Panc1 (cell line): ENCODE measurements at regions not wholly inside any gene's neighbourhood (a gene's known extent, or its start where the extent isn't known, plus 50 kb on each side); places are given as distances from the start of the nearest gene placed in this dataset.
"Not testable (repeated sequence)": the region's sequence is repeated elsewhere in the genome, so short reads cannot be mapped to it uniquely, and the experiment has no call there.

Source experiments
- ATAC-seq: fragments of 200-7000 bp; cut with Tn5 transposase; 2 replicates; pipeline ENCODE4 v1.9.1; 2020; ENCODE audit warnings: mild to moderate bottlenecking, moderate library complexity
- BruUV-seq: library from RNA; stranded (reverse); fragments of 400-500 nt; replicated peaks from 2 replicates; lab custom pipeline; 2021; lab: Mats Ljungman, UMichigan
- CTCF ChIA-PET: fragments of 300-600 bp; sonication (Branson Sonifier 250); formaldehyde crosslinking; loops from one replicate; lab custom pipeline; 2022; ENCODE audit warnings: antibody characterized with exemption; lab: Charles Lee
- POLR2A ChIA-PET: fragments of 300-600 bp; sonication (Branson Sonifier 250); formaldehyde crosslinking; loops from one replicate; lab custom pipeline; 2022; ENCODE audit warnings: antibody characterized with exemption; lab: Charles Lee
- DNase-seq: peaks from one replicate; pipeline ENCODE4 v3.0.0-alpha.2; 2010; ENCODE audit warnings: low read depth, low spot score
- H3K27ac ChIP-seq: 2 replicates; pipeline ENCODE4 v1.5.1; 2011; ENCODE audit warnings: mild to moderate bottlenecking, low read length, inconsistent platforms
- H3K27me3 ChIP-seq: fragments of 200-500 bp; sonication (Bioruptor generic); 2 replicates; pipeline ENCODE4 v1.6.0; 2014; ENCODE audit warnings: low read length, inconsistent platforms; ENCODE audit not compliant: control insufficient read depth, insufficient read depth
- H3K36me3 ChIP-seq: fragments of 200-500 bp; sonication (Bioruptor generic); 2 replicates; pipeline ENCODE4 v1.5.1; 2014; ENCODE audit warnings: inconsistent platforms, mild to moderate bottlenecking, low read length, moderate library complexity; ENCODE audit not compliant: control insufficient read depth, insufficient read depth
- H3K4me1 ChIP-seq: 2 replicates; pipeline ENCODE4 v1.5.1; 2011; ENCODE audit warnings: inconsistent platforms, mild to moderate bottlenecking, low read length, moderate library complexity; ENCODE audit not compliant: control insufficient read depth, insufficient read depth
- H3K4me3 ChIP-seq, 2 experiments: 2 replicates each; pipeline ENCODE4 v1.5.1; 2011 to 2012; ENCODE audit warnings: low read depth in 2 of 2, low read length in 2 of 2, mild to moderate bottlenecking in 2 of 2, inconsistent platforms in 1 of 2, moderate library complexity in 1 of 2
- H3K9me3 ChIP-seq: fragments of 200-500 bp; sonication (Bioruptor generic); 2 replicates; pipeline ENCODE4 v1.5.1; 2014; ENCODE audit warnings: low read depth, mild to moderate bottlenecking, inconsistent platforms, low read length, moderate library complexity; ENCODE audit not compliant: control insufficient read depth, insufficient read depth
- POLR2AphosphoS5 ChIP-seq: IDR thresholded peaks from 2 replicates; pipeline ENCODE4 v1.6.1; 2012; ENCODE audit warnings: mild to moderate bottlenecking, low read depth, low read length, moderate library complexity
- SIN3A ChIP-seq: IDR thresholded peaks from 2 replicates; pipeline ENCODE4 v1.6.1; 2012; ENCODE audit warnings: low read depth, mild to moderate bottlenecking, low read length, moderate library complexity, borderline replicate concordance; ENCODE audit not compliant: insufficient read depth
- TCF7L2 ChIP-seq: IDR thresholded peaks from 2 replicates; pipeline ENCODE4 v1.6.1; 2011; ENCODE audit warnings: mild to moderate bottlenecking, low read depth, low read length, inconsistent platforms
- in situ Hi-C: cut with HindIII; loops from 2 replicates; pipeline ENCODE4 v1.10.0; 2016; ENCODE audit warnings: low sequenced_read_pairs, low pct_unique_long_range_greater_than_20kb
- intact Hi-C: fragments of 100-400 bp; cut with micrococcal nuclease; formaldehyde crosslinking; loops from one replicate; pipeline ENCODE4 v1.10.0; 2022; ENCODE audit not compliant: unreplicated experiment
- TF ChIP-seq, protein P1 (sequence below), 2 experiments: IDR thresholded peaks; 2 replicates each; pipeline ENCODE4 v1.6.1; 2011 to 2012; ENCODE audit warnings: low read depth in 2 of 2, control low read depth in 1 of 2, low read length in 1 of 2, mild to moderate bottlenecking in 1 of 2, moderate library complexity in 1 of 2; ENCODE audit not compliant: insufficient read depth in 1 of 2
- TF ChIP-seq, protein P2 (sequence below): fragments of 450-650 bp; IDR thresholded peaks from 2 replicates; pipeline ENCODE4 v1.5.1; 2017; ENCODE audit warnings: mild to moderate bottlenecking

DNA sequence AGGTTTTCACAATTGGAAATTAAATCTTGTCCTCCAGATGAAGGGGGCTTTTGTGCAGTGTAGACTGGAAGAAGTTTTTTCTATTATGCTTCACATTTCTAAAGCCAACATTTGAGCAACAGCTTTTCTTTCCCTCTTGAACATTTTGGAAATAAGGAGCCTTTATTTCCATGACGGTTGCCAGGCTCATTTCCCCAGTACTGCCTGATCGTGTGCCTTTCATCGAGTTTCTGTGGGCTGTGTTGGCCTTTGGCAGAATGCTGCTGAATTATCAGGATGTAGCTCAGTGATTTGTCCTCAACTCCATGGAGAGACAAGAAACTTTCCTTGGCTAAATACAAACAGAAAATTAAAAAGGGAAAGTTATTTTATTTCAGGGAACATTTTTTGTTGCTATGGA lies 314.8 kb upstream of the LRRC3B start:
- Histone ChIP-seq H3K36me3 (no peaks in the 10 kb centered on the region), H3K9me3 (no peaks in the 10 kb centered on the region), H3K4me3 (no peak overlapping the region), H3K4me1 (no peaks in the 10 kb centered on the region), H3K27ac (no peak overlapping the region), H3K27me3 (no peaks in the 10 kb centered on the region)
- no TSS peak for BruUV-seq
- ChIA-PET POLR2A (no interaction called here), CTCF (no interaction called here)
- TF ChIP-seq, protein P1, sequence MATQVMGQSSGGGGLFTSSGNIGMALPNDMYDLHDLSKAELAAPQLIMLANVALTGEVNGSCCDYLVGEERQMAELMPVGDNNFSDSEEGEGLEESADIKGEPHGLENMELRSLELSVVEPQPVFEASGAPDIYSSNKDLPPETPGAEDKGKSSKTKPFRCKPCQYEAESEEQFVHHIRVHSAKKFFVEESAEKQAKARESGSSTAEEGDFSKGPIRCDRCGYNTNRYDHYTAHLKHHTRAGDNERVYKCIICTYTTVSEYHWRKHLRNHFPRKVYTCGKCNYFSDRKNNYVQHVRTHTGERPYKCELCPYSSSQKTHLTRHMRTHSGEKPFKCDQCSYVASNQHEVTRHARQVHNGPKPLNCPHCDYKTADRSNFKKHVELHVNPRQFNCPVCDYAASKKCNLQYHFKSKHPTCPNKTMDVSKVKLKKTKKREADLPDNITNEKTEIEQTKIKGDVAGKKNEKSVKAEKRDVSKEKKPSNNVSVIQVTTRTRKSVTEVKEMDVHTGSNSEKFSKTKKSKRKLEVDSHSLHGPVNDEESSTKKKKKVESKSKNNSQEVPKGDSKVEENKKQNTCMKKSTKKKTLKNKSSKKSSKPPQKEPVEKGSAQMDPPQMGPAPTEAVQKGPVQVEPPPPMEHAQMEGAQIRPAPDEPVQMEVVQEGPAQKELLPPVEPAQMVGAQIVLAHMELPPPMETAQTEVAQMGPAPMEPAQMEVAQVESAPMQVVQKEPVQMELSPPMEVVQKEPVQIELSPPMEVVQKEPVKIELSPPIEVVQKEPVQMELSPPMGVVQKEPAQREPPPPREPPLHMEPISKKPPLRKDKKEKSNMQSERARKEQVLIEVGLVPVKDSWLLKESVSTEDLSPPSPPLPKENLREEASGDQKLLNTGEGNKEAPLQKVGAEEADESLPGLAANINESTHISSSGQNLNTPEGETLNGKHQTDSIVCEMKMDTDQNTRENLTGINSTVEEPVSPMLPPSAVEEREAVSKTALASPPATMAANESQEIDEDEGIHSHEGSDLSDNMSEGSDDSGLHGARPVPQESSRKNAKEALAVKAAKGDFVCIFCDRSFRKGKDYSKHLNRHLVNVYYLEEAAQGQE (IDR thresholded peaks at IDR 0.05; ENCODE audit: insufficient read depth in 1 of 2, low read depth in 2 of 2, low read length in 1 of 2), result no peak
- TF ChIP-seq, protein P2, sequence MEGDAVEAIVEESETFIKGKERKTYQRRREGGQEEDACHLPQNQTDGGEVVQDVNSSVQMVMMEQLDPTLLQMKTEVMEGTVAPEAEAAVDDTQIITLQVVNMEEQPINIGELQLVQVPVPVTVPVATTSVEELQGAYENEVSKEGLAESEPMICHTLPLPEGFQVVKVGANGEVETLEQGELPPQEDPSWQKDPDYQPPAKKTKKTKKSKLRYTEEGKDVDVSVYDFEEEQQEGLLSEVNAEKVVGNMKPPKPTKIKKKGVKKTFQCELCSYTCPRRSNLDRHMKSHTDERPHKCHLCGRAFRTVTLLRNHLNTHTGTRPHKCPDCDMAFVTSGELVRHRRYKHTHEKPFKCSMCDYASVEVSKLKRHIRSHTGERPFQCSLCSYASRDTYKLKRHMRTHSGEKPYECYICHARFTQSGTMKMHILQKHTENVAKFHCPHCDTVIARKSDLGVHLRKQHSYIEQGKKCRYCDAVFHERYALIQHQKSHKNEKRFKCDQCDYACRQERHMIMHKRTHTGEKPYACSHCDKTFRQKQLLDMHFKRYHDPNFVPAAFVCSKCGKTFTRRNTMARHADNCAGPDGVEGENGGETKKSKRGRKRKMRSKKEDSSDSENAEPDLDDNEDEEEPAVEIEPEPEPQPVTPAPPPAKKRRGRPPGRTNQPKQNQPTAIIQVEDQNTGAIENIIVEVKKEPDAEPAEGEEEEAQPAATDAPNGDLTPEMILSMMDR, result no peak
- TF ChIP-seq POLR2AphosphoS5 (no peak), SIN3A (no peak), TCF7L2 (no peak)
- ATAC-seq (no peak), DNase-seq (no peak)
- intact Hi-C loops (no loop called here), in situ Hi-C loops (no loop called here)

DNA sequence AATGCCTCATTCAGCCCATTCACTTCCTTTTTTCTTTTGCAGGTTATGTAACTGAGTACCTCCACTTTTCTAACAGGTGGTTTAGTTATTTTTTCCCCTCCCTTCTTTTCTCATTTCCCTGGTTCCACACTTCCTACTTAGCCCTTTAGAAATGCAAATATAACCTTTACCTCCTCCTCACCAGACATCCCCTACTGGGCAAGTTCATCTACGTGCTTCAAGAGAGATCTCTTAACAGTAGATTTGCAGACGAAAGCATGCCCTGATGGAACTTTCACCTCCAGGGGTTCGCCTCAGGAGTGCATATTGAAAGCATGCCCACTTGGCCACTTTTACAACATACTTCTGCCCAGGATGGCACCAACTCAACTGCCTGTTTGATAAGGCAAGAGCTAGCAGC lies 314.1 kb upstream of the LRRC3B start:
- H3K4me1 ChIP-seq, result no peaks in the 10 kb centered on the region
- H3K27me3 ChIP-seq, result no peaks in the 10 kb centered on the region
- intact Hi-C loops, result no loop called here
- TF ChIP-seq, protein P1 (IDR thresholded peaks at IDR 0.05; ENCODE audit: insufficient read depth in 1 of 2, low read depth in 2 of 2, low read length in 1 of 2), result no peak
- no peak for TF ChIP-seq POLR2AphosphoS5
- TF ChIP-seq, protein P2, result no peak
- TF ChIP-seq TCF7L2, result no peak
- no peak for TF ChIP-seq SIN3A
- no peaks in the 10 kb centered on the region for H3K36me3 ChIP-seq
- no peak for ATAC-seq
- CTCF ChIA-PET, result no interaction called here
- H3K4me3 ChIP-seq, result no peak overlapping the region
- no peak for DNase-seq
- H3K27ac ChIP-seq, result no peak overlapping the region
- in situ Hi-C loops, result no loop called here
- no peaks in the 10 kb centered on the region for H3K9me3 ChIP-seq
- BruUV-seq, result no TSS peak
- POLR2A ChIA-PET, result no interaction called here

DNA sequence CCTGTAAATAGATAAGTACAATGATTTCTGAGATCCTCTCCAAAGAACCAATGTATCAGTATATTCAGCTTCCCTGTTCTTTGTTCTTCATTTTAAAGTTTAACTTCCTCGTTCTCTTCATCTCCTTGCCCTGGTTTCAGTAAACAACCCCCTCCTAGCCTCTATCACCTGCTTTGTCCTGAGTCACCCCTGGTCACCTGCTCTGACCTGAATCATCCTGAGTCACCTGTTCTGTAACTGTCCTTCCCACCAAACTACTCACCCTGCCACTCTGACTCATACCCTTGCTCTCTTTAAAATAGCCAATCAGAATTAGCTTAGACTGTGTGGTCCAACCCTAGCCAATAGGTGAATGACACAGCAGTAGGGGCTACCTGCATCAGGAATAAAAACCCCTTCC lies 313.0 kb upstream of the LRRC3B start:
- DNase-seq, H3K4me3 ChIP-seq, H3K27ac ChIP-seq, POLR2A ChIA-PET, ATAC-seq, CTCF ChIA-PET, BruUV-seq, H3K9me3 ChIP-seq, in situ Hi-C loops, H3K4me1 ChIP-seq, H3K36me3 ChIP-seq, intact Hi-C loops, H3K27me3 ChIP-seq: not testable (repeated sequence)
